ENCODE measurements at regions not wholly inside any gene's neighbourhood (a gene's known extent, or its start where the extent isn't known, plus 50 kb on each side); places are given as distances from the start of the nearest gene placed in this dataset.

DNA sequence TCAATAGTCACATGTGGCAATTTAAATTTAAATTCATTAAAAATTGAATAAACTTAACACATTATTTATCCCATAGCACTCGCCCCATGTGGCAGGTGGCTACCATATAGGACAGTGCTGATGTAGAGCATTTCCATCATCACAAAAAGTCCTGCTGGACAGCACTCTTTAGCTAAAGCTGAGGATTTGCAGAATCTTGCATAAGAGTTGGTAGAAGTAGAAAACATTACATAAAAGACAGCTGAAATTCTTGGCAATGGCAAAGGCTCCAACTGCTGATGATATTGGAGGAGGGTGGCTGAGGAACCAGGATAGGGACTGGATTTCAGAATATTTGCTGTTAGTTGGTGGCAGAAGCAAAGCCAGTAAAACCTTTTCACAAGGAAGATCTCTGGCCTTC, 230.7 kb upstream of the SATB1 start:
- TF ChIP-seq GATA3 (IDR thresholded peaks at IDR 0.05; ENCODE audit: low read depth, low read length) (no peak), GATA2 (IDR thresholded peaks at IDR 0.05; ENCODE audit: low read depth, low read length) (no peak)

All from SH-SY5Y (cell line).